ENCODE measurements at regions not wholly inside any gene's neighbourhood (a gene's known extent, or its start where the extent isn't known, plus 50 kb on each side); places are given as distances from the start of the nearest gene placed in this dataset.

- DNase-seq (ENCODE audit: low read depth, low spot score): no peak
- in situ Hi-C loops (cut with HindIII; ENCODE audit: low sequenced_read_pairs): no loop called here
- TF ChIP-seq CTCF (IDR thresholded peaks at IDR 0.05; ENCODE audit: low read depth, low read length): no peak
- H3K4me3 ChIP-seq (ENCODE audit: low read depth, low read length): no peak overlapping the region
Observed at GRCh38 chr7:32390210-32390609, 100.0 kb downstream of the LSM5 start.

GRCh38 chr7:32385316-32385956 lies 104.7 kb downstream of the LSM5 start:
- no peak overlapping the region for H3K4me3 ChIP-seq (ENCODE audit: low read depth, low read length)
- no peak for TF ChIP-seq CTCF (IDR thresholded peaks at IDR 0.05; ENCODE audit: low read depth, low read length)
- in situ Hi-C loops (cut with HindIII; ENCODE audit: low sequenced_read_pairs): no loop called here
- no peak for DNase-seq (ENCODE audit: low read depth, low spot score)

- H3K4me3 ChIP-seq (ENCODE audit: low read depth, low read length): no peak overlapping the region
- DNase-seq (ENCODE audit: low read depth, low spot score): no peak
- TF ChIP-seq CTCF (IDR thresholded peaks at IDR 0.05; ENCODE audit: low read depth, low read length): no peak
- in situ Hi-C loops (cut with HindIII; ENCODE audit: low sequenced_read_pairs): no loop called here
Observed at GRCh38 chr7:32381024-32381601, 109.1 kb downstream of the LSM5 start.

GRCh38 chr7:32379510-32380112 lies 110.6 kb downstream of the LSM5 start:
- DNase-seq (ENCODE audit: low read depth, low spot score): no peak

GRCh38 chr7:32378988-32379387 lies 111.2 kb downstream of the LSM5 start:
- no peak for DNase-seq (ENCODE audit: low read depth, low spot score)
- in situ Hi-C loops (cut with HindIII; ENCODE audit: low sequenced_read_pairs): no loop called here
- no peak for TF ChIP-seq CTCF (IDR thresholded peaks at IDR 0.05; ENCODE audit: low read depth, low read length)
- H3K4me3 ChIP-seq (ENCODE audit: low read depth, low read length): no peak overlapping the region

More at GRCh38 chr7:32379510-32380112, 110.6 kb downstream of the LSM5 start:
- H3K4me3 ChIP-seq (ENCODE audit: low read depth, low read length): no peak overlapping the region
- TF ChIP-seq CTCF (IDR thresholded peaks at IDR 0.05; ENCODE audit: low read depth, low read length): no peak
- in situ Hi-C loops (cut with HindIII; ENCODE audit: low sequenced_read_pairs): no loop called here

- TF ChIP-seq CTCF (IDR thresholded peaks at IDR 0.05; ENCODE audit: low read depth, low read length): no peak
- in situ Hi-C loops (cut with HindIII; ENCODE audit: low sequenced_read_pairs): no loop called here
Observed at GRCh38 chr7:32364581-32364980, 125.6 kb downstream of the LSM5 start.

More at GRCh38 chr7:32364581-32364980, 125.6 kb downstream of the LSM5 start:
- no peak for DNase-seq (ENCODE audit: low read depth, low spot score)
- H3K4me3 ChIP-seq (ENCODE audit: low read depth, low read length): no peak overlapping the region

All from astrocyte of the spinal cord (primary cell).